ENCODE measurements at regions not wholly inside any gene's neighbourhood (a gene's known extent, or its start where the extent isn't known, plus 50 kb on each side); places are given as distances from the start of the nearest gene placed in this dataset.

GRCh38 chr16:80164966-80165550, 375.7 kb upstream of the DYNLRB2 start:
- Mint-ChIP-seq H3K9me3 (no peaks in the 10 kb centered on the region), H3K36me3 (ENCODE audit: low read depth) (no peaks in the 10 kb centered on the region), H3K27me3 (peaks cover 15% of the 10 kb centered on the region), H3K27ac (no peak overlapping the region), H3K4me1 (no peaks in the 10 kb centered on the region), H3K4me3 (no peak overlapping the region)
- no peak for ATAC-seq (replicated peaks)

GRCh38 chr16:80163339-80163738, 377.5 kb upstream of the DYNLRB2 start:
- Mint-ChIP-seq H3K4me1 (no peaks in the 10 kb centered on the region), H3K27ac (no peak overlapping the region), H3K9me3 (no peaks in the 10 kb centered on the region), H3K27me3 (peaks cover 13% of the 10 kb centered on the region), H3K4me3 (no peak overlapping the region), H3K36me3 (ENCODE audit: low read depth) (no peaks in the 10 kb centered on the region)
- ATAC-seq (replicated peaks): no peak

DNA sequence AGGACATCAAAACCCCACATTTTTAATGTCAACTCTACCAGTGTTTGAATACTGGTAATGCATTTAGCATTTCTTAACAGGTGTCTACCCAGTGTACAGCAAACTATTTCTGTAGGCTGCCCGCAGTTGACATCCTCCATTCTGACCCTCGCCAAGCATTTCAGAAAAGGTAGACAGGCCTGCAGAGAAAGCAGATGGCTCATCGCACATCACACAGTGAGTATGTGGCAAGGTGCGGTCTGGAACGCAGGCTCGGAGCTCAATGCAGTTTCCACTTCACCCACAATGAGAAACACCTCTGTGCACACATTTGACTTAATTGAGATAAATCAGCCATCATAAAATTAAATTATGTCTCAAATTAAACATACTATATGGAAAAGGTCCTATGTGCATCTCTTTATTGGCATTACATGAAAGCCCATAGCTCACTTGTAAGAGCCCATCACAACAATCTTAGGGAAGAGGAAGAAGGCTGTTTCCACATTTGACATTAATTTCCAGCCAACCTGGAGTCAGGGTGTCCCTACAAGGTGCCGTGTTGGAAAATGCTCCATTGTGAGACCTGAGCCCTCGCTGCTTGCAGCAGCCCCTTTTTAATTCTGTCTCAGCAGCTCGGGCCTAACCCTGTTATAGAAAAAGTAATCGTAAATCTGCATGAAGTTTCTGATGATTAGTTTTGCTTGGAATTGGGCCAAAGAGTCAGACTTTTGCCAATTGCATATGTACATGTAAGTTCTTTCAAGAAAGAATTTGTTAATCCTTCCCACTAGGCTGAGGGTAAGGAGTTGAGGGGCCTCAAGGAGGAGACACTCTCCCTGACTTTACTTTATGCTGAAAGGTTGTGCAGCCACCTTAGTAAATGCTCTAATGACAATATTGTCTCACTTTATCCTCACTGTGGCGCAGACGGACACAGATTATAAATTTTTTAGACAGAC, 378.7 kb upstream of the DYNLRB2 start:
- H3K4me3 Mint-ChIP-seq: no peak overlapping the region
- no peaks in the 10 kb centered on the region for H3K4me1 Mint-ChIP-seq
- H3K27ac Mint-ChIP-seq: no peak overlapping the region
- no peaks in the 10 kb centered on the region for H3K9me3 Mint-ChIP-seq
- no peak for ATAC-seq (replicated peaks)
- H3K27me3 Mint-ChIP-seq: peaks cover 13% of the 10 kb centered on the region
- no peaks in the 10 kb centered on the region for H3K36me3 Mint-ChIP-seq (ENCODE audit: low read depth)

DNA sequence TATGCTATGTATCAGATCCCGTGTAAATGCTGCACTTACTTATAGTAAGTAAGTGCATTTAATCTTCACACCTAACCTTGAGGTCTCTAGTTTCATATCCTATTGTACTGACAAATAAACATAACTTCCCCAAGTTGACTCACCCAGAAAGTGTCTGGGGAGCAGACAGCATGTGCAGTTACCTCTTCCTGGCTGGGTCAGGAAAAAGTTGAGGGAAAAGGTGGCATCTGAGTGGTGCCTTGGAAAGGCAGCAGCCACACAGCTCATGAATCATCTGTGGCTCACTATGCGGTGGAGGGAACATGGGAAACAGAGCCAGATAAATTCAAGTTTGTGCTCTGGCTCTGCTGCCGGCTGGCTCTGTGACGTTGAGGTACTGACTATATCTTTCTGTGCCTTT, 382.0 kb upstream of the DYNLRB2 start:
- no peaks in the 10 kb centered on the region for H3K4me1 Mint-ChIP-seq
- no peak overlapping the region for H3K27ac Mint-ChIP-seq
- no peaks in the 10 kb centered on the region for H3K9me3 Mint-ChIP-seq
- no peak overlapping the region for H3K4me3 Mint-ChIP-seq
- peaks cover 16% of the 10 kb centered on the region for H3K27me3 Mint-ChIP-seq
- ATAC-seq (replicated peaks): peak; percentile 28
- H3K36me3 Mint-ChIP-seq (ENCODE audit: low read depth): no peaks in the 10 kb centered on the region

DNA sequence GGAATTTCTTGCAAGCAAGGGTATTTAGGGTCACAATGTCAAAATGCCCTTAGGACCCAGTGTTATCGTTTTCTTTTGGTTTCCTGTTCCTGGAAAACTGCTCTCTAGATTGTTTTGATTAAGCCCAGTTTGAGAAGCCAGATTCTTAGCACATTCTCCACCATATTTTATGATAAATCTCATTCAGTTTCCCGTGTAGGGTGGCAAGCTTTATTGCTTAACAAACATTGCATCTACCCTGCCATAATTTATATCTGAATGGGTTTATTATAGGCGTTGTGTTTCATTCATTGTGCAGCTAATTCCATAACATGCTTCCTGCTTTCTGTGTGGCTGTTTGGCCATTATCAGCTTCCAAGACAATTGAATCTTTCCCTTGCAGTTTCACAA, 389.1 kb upstream of the DYNLRB2 start:
- no peak for ATAC-seq (replicated peaks)
- Mint-ChIP-seq H3K27me3 (peaks cover 28% of the 10 kb centered on the region), H3K27ac (no peak overlapping the region), H3K4me3 (no peak overlapping the region), H3K9me3 (no peaks in the 10 kb centered on the region), H3K4me1 (no peaks in the 10 kb centered on the region), H3K36me3 (ENCODE audit: low read depth) (no peaks in the 10 kb centered on the region)

- Mint-ChIP-seq H3K27me3 (peaks cover 23% of the 10 kb centered on the region), H3K36me3 (ENCODE audit: low read depth) (no peaks in the 10 kb centered on the region), H3K27ac (no peak overlapping the region), H3K9me3 (no peaks in the 10 kb centered on the region), H3K4me1 (no peaks in the 10 kb centered on the region), H3K4me3 (no peak overlapping the region)
- no peak for ATAC-seq (replicated peaks)
Measured at GRCh38 chr16:80150978-80151721, 389.6 kb upstream of the DYNLRB2 start.

DNA sequence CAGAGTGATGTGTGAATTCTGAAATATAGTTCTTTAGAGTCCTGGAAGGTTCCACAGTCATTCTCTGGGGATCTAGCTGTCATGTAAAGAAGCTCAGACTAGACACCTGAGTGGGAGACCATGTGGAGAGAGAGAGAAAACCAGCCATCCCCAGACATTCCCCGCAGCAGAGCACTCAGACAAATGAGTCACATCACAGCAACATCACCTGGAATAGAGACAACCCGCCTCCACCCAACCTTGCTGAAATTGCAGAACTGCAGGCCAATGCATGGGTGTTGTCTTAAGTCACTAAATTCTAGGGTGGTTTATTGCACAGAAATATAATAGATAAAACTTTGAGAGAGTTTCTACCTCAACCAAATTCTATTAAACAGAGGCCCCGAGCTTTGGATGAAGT, 392.0 kb upstream of the DYNLRB2 start:
- Mint-ChIP-seq H3K27me3 (peaks cover 25% of the 10 kb centered on the region), H3K9me3 (no peaks in the 10 kb centered on the region), H3K4me3 (no peak overlapping the region), H3K27ac (no peak overlapping the region), H3K4me1 (no peaks in the 10 kb centered on the region), H3K36me3 (ENCODE audit: low read depth) (no peaks in the 10 kb centered on the region)
- no peak for ATAC-seq (replicated peaks)

GRCh38 chr16:80147026-80147655, 393.7 kb upstream of the DYNLRB2 start:
- no peak for ATAC-seq (replicated peaks)
- no peak overlapping the region for H3K4me3 Mint-ChIP-seq
- H3K36me3 Mint-ChIP-seq (ENCODE audit: low read depth): no peaks in the 10 kb centered on the region
- no peak overlapping the region for H3K27ac Mint-ChIP-seq
- peaks cover 19% of the 10 kb centered on the region for H3K27me3 Mint-ChIP-seq
- no peaks in the 10 kb centered on the region for H3K9me3 Mint-ChIP-seq
- no peaks in the 10 kb centered on the region for H3K4me1 Mint-ChIP-seq

GRCh38 chr16:80144191-80144590, 396.6 kb upstream of the DYNLRB2 start:
- H3K36me3 Mint-ChIP-seq (ENCODE audit: low read depth): no peaks in the 10 kb centered on the region
- H3K27me3 Mint-ChIP-seq: peaks cover 24% of the 10 kb centered on the region
- peak; percentile 75 for ATAC-seq (replicated peaks)
- H3K4me3 Mint-ChIP-seq: no peak overlapping the region
- peaks cover 8% of the 10 kb centered on the region for H3K9me3 Mint-ChIP-seq
- no peaks in the 10 kb centered on the region for H3K4me1 Mint-ChIP-seq
- no peak overlapping the region for H3K27ac Mint-ChIP-seq

- Mint-ChIP-seq H3K4me3 (no peak overlapping the region), H3K27me3 (peaks cover 24% of the 10 kb centered on the region), H3K27ac (no peak overlapping the region), H3K9me3 (peaks cover 8% of the 10 kb centered on the region), H3K36me3 (ENCODE audit: low read depth) (no peaks in the 10 kb centered on the region), H3K4me1 (no peaks in the 10 kb centered on the region)
- ATAC-seq (replicated peaks): no peak
Measured at GRCh38 chr16:80142940-80143339, 397.9 kb upstream of the DYNLRB2 start.

DNA sequence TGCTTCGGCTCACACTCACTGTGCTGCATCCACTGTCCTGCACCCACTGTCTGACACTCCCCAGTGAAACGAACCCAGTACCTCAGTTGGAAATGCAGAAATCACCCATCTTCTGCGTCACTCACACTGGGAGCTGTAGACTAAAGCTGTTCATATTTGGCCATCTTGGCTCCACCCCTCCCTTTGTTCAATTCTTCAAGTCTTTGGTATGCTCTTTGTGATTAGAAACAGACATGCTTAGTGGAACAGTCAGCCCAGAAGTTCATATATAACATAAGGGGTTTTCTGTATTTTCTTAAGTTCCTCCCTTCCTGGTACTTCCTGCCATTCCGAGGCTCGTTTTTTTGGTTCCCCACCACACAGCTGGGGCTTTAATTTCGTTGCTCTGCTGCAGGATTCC, 398.5 kb upstream of the DYNLRB2 start:
- Mint-ChIP-seq H3K4me1 (no peaks in the 10 kb centered on the region), H3K9me3 (peaks cover 11% of the 10 kb centered on the region), H3K27me3 (peaks cover 18% of the 10 kb centered on the region), H3K27ac (no peak overlapping the region), H3K36me3 (ENCODE audit: low read depth) (no peaks in the 10 kb centered on the region), H3K4me3 (no peak overlapping the region)
- no peak for ATAC-seq (replicated peaks)

DNA sequence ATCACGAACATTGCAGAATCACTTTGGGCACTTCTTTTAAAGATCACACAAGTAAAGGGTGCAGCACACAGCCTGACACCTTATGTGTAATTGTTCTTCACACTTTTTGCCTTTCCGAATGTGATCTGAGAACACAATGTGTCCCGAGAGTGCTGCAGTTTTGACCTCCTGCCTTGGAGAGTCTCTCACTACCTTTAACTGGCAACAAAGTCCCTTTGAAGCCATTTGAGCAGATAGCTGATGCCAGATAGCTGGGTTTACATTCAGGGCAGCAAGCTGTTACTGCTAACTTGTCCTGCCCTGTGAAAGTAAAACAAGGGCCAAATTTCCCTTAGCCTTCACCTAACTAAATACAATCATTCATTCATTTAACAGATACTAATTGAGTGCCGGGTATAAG, 411.0 kb upstream of the DYNLRB2 start:
- Mint-ChIP-seq H3K4me3 (no peak overlapping the region), H3K9me3 (no peaks in the 10 kb centered on the region), H3K27ac (no peak overlapping the region), H3K36me3 (ENCODE audit: low read depth) (no peaks in the 10 kb centered on the region), H3K27me3 (peaks cover 9% of the 10 kb centered on the region), H3K4me1 (no peaks in the 10 kb centered on the region)
- ATAC-seq (replicated peaks): no peak

- Mint-ChIP-seq H3K4me3 (no peak overlapping the region), H3K27ac (no peak overlapping the region), H3K9me3 (no peaks in the 10 kb centered on the region), H3K27me3 (peaks cover 13% of the 10 kb centered on the region), H3K4me1 (no peaks in the 10 kb centered on the region), H3K36me3 (ENCODE audit: low read depth) (no peaks in the 10 kb centered on the region)
- no peak for ATAC-seq (replicated peaks)
Measured at GRCh38 chr16:80125677-80126076, 415.1 kb upstream of the DYNLRB2 start.

DNA sequence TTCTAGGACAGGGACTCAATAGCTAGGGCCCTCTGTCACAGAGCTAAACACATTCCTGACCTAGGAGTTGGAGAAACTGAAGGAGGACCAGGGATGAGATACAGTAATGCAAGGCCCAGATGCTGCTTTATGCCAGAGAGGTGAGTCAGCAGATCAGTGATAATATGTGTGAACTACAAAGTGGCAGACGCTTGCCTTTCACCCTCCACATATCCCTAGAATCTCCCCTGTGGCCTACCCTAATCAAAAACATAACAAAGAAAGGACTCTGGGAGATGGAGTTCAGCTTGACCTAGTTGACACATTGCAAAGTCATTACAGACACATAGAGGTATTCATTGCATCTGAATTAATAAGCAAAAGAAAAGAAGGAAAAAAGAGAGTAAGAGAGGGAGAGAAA, 417.6 kb upstream of the DYNLRB2 start:
- Mint-ChIP-seq H3K4me1 (no peaks in the 10 kb centered on the region), H3K36me3 (ENCODE audit: low read depth) (no peaks in the 10 kb centered on the region), H3K27ac (no peak overlapping the region), H3K27me3 (peaks cover 30% of the 10 kb centered on the region), H3K9me3 (no peaks in the 10 kb centered on the region), H3K4me3 (no peak overlapping the region)
- ATAC-seq (replicated peaks): no peak
